HEK293 (cell line): ENCODE measurements at regions not wholly inside any gene's neighbourhood (a gene's known extent, or its start where the extent isn't known, plus 50 kb on each side); places are given as distances from the start of the nearest gene placed in this dataset.

Source experiments
- ZNF23 ChIP-seq: fragments of 450-650 bp; formaldehyde crosslinking; IDR thresholded peaks from 2 replicates; pipeline ENCODE4 v1.5.1; 2016; ENCODE audit warnings: missing biosample characterization, missing genetic modification characterization, borderline replicate concordance
- ZNF292 ChIP-seq: fragments of 450-650 bp; formaldehyde crosslinking; IDR thresholded peaks from 2 replicates; pipeline ENCODE4 v1.5.1; 2016; ENCODE audit warnings: low read depth, missing biosample characterization, missing genetic modification characterization, borderline replicate concordance
- ZNF311 ChIP-seq: fragments of 450-650 bp; formaldehyde crosslinking; IDR thresholded peaks from 2 replicates; pipeline ENCODE4 v1.5.1; 2017; ENCODE audit warnings: missing biosample characterization, missing genetic modification characterization, borderline replicate concordance
- ZNF394 ChIP-seq: fragments of 450-650 bp; formaldehyde crosslinking; IDR thresholded peaks from 2 replicates; pipeline ENCODE4 v1.5.1; 2016; ENCODE audit warnings: missing biosample characterization, missing genetic modification characterization, mild to moderate bottlenecking, moderate library complexity, borderline replicate concordance
- ZNF549 ChIP-seq: fragments of 450-650 bp; IDR thresholded peaks from 2 replicates; pipeline ENCODE4 v1.5.1; 2018; ENCODE audit warnings: missing biosample characterization, missing genetic modification characterization, mild to moderate bottlenecking, inconsistent platforms, moderate library complexity
- ZNF560 ChIP-seq: fragments of 450-650 bp; formaldehyde crosslinking; IDR thresholded peaks from 2 replicates; pipeline ENCODE4 v1.5.1; 2017; ENCODE audit warnings: missing biosample characterization, missing genetic modification characterization, borderline replicate concordance
- ZNF785 ChIP-seq: fragments of 450-650 bp; formaldehyde crosslinking; IDR thresholded peaks from 2 replicates; pipeline ENCODE4 v1.5.1; 2016; ENCODE audit warnings: missing biosample characterization, missing genetic modification characterization
- TF ChIP-seq, protein P1 (sequence below): fragments of 450-650 bp; formaldehyde crosslinking; IDR thresholded peaks from 2 replicates; pipeline ENCODE4 v1.5.1; 2016; ENCODE audit warnings: missing biosample characterization, missing genetic modification characterization
- TF ChIP-seq, protein P2 (sequence below): fragments of 450-650 bp; formaldehyde crosslinking; IDR thresholded peaks from 2 replicates; pipeline ENCODE4 v1.5.1; 2016; ENCODE audit warnings: missing biosample characterization, missing genetic modification characterization
- TF ChIP-seq, protein P3 (sequence below): fragments of 450-650 bp; formaldehyde crosslinking; IDR thresholded peaks from 2 replicates; pipeline ENCODE4 v1.5.0; 2017; ENCODE audit warnings: missing biosample characterization, missing genetic modification characterization, borderline replicate concordance
- TF ChIP-seq, protein P4 (sequence below): fragments of 450-650 bp; formaldehyde crosslinking; IDR thresholded peaks from 2 replicates; pipeline ENCODE4 v1.5.1; 2016; ENCODE audit warnings: missing biosample characterization, missing genetic modification characterization
- TF ChIP-seq, protein P5 (sequence below): fragments of 450-650 bp; IDR thresholded peaks from 2 replicates; pipeline ENCODE4 v1.5.1; 2018; ENCODE audit warnings: missing biosample characterization, mild to moderate bottlenecking, missing genetic modification characterization

DNA sequence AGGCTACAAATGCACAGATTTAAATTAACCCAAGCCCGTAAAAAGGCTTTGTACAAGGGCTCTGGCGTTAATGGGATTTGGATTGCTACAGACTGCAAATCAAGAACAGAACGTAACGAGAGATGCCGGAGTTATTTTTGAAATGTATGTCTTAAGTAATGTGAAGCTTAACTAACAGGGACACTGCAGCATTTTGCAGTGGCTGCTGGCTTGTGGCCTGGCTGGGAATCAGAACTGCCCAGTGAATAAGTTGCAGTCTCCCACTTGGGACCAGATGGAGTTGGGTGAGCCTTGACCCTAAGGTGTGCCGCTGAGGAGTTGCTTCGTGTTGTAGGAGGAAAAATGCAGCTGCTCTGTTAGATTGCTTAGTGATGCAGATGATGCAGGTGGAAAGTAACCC lies 318.4 kb downstream of the DHX15 start:
- no peak for TF ChIP-seq ZNF549 (tag by site-specific recombination)
- TF ChIP-seq, protein P1, sequence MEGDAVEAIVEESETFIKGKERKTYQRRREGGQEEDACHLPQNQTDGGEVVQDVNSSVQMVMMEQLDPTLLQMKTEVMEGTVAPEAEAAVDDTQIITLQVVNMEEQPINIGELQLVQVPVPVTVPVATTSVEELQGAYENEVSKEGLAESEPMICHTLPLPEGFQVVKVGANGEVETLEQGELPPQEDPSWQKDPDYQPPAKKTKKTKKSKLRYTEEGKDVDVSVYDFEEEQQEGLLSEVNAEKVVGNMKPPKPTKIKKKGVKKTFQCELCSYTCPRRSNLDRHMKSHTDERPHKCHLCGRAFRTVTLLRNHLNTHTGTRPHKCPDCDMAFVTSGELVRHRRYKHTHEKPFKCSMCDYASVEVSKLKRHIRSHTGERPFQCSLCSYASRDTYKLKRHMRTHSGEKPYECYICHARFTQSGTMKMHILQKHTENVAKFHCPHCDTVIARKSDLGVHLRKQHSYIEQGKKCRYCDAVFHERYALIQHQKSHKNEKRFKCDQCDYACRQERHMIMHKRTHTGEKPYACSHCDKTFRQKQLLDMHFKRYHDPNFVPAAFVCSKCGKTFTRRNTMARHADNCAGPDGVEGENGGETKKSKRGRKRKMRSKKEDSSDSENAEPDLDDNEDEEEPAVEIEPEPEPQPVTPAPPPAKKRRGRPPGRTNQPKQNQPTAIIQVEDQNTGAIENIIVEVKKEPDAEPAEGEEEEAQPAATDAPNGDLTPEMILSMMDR (tag by site-specific recombination) = no peak
- no peak for TF ChIP-seq ZNF785 (tag by site-specific recombination)
- TF ChIP-seq ZNF23 (tag by site-specific recombination) = no peak
- TF ChIP-seq, protein P2, sequence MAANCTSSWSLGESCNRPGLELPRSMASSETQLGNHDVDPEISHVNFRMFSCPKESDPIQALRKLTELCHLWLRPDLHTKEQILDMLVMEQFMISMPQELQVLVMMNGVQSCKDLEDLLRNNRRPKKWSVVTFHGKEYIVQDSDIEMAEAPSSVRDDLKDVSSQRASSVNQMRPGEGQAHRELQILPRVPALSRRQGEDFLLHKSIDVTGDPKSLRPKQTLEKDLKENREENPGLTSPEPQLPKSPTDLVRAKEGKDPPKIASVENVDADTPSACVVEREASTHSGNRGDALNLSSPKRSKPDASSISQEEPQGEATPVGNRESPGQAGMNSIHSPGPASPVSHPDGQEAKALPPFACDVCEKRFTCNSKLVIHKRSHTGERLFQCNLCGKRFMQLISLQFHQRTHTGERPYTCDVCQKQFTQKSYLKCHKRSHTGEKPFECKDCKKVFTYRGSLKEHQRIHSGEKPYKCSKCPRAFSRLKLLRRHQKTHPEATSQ = no peak
- TF ChIP-seq ZNF394 (tag by site-specific recombination) = no peak
- TF ChIP-seq, protein P3, sequence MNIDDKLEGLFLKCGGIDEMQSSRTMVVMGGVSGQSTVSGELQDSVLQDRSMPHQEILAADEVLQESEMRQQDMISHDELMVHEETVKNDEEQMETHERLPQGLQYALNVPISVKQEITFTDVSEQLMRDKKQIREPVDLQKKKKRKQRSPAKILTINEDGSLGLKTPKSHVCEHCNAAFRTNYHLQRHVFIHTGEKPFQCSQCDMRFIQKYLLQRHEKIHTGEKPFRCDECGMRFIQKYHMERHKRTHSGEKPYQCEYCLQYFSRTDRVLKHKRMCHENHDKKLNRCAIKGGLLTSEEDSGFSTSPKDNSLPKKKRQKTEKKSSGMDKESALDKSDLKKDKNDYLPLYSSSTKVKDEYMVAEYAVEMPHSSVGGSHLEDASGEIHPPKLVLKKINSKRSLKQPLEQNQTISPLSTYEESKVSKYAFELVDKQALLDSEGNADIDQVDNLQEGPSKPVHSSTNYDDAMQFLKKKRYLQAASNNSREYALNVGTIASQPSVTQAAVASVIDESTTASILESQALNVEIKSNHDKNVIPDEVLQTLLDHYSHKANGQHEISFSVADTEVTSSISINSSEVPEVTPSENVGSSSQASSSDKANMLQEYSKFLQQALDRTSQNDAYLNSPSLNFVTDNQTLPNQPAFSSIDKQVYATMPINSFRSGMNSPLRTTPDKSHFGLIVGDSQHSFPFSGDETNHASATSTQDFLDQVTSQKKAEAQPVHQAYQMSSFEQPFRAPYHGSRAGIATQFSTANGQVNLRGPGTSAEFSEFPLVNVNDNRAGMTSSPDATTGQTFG (tag by site-specific recombination) = no peak
- no peak for TF ChIP-seq ZNF292 (tag by site-specific recombination)
- TF ChIP-seq, protein P4, sequence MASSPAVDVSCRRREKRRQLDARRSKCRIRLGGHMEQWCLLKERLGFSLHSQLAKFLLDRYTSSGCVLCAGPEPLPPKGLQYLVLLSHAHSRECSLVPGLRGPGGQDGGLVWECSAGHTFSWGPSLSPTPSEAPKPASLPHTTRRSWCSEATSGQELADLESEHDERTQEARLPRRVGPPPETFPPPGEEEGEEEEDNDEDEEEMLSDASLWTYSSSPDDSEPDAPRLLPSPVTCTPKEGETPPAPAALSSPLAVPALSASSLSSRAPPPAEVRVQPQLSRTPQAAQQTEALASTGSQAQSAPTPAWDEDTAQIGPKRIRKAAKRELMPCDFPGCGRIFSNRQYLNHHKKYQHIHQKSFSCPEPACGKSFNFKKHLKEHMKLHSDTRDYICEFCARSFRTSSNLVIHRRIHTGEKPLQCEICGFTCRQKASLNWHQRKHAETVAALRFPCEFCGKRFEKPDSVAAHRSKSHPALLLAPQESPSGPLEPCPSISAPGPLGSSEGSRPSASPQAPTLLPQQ (tag by site-specific recombination) = no peak
- no peak for TF ChIP-seq ZNF560
- TF ChIP-seq, protein P5, sequence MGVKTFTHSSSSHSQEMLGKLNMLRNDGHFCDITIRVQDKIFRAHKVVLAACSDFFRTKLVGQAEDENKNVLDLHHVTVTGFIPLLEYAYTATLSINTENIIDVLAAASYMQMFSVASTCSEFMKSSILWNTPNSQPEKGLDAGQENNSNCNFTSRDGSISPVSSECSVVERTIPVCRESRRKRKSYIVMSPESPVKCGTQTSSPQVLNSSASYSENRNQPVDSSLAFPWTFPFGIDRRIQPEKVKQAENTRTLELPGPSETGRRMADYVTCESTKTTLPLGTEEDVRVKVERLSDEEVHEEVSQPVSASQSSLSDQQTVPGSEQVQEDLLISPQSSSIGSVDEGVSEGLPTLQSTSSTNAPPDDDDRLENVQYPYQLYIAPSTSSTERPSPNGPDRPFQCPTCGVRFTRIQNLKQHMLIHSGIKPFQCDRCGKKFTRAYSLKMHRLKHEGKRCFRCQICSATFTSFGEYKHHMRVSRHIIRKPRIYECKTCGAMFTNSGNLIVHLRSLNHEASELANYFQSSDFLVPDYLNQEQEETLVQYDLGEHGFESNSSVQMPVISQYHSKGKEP (tag by site-specific recombination) = no peak
- TF ChIP-seq ZNF311 = no peak
